NT2/D1 (cell line): ENCODE measurements at regions not wholly inside any gene's neighbourhood (a gene's known extent, or its start where the extent isn't known, plus 50 kb on each side); places are given as distances from the start of the nearest gene placed in this dataset.
"Not testable (repeated sequence)": the region's sequence is repeated elsewhere in the genome, so short reads cannot be mapped to it uniquely, and the experiment has no call there.

Experiments
- SUZ12 ChIP-seq: IDR thresholded peaks from 2 replicates; pipeline ENCODE4 v1.6.1; 2011; ENCODE audit not compliant: insufficient read length, insufficient read depth; ENCODE audit errors: extremely low read depth
- YY1 ChIP-seq: IDR thresholded peaks from 2 replicates; pipeline ENCODE4 v1.6.1; 2011; ENCODE audit not compliant: insufficient read length, insufficient read depth

DNA sequence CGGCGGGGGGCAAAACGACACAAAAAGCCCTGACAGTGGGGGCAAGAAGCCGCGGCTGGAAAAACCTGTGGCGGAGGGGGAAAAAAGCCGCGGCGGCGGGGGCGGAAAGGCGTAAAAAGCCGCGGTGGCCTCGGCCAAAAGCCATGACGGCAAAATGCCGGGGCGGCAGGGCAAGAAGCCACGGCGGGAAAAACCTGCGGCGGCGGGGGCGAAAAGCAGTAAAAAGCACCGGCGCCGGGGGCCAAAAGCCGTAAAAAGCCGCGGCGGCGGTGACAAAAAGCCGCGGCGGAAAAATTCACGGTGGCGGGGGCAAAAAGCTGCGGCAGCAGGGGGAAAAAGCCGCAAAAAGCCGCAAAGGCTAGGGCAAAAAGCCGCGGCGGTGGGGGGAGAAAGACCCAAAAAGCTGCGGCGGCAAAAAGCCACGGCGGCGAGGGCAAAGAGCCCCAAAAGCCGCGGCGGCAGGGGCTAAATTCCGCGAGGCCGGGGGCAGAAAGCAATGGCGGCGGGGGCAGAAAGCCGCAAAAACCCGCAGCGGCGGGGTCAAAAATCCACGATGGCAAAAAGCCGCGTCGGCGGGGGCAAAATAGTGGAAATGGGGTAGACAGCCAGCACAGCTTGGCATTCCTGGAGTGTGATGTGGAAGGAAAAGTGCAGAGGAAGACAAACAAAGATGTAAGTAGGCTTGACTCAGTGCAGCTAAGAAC, 167.5 kb upstream of the TP53TG3D start:
- TF ChIP-seq YY1, result not testable (repeated sequence)
- peak; percentile 52 for TF ChIP-seq SUZ12
